Hematopoietic multipotent progenitor cell treated with erythropoietin and hydrocortisone succinate and interleukin-3 and kit ligand, for 15 days (in vitro differentiated cells): ENCODE measurements at regions not wholly inside any gene's neighbourhood (a gene's known extent, or its start where the extent isn't known, plus 50 kb on each side); places are given as distances from the start of the nearest gene placed in this dataset.

Experiments
- DNase-seq: peaks from one replicate; pipeline ENCODE4 v3.0.0-alpha.2; 2015; ENCODE audit warnings: low spot score

GRCh38 chr12:3991798-3992580, 118.8 kb upstream of the PARP11 start:
- DNase-seq, result no peak

GRCh38 chr12:3990501-3991280, 117.5 kb upstream of the PARP11 start:
- DNase-seq, result no peak

- no peak for DNase-seq
These were observed 116.0 kb upstream of the PARP11 start for GRCh38 chr12:3989218-3989550.

DNA sequence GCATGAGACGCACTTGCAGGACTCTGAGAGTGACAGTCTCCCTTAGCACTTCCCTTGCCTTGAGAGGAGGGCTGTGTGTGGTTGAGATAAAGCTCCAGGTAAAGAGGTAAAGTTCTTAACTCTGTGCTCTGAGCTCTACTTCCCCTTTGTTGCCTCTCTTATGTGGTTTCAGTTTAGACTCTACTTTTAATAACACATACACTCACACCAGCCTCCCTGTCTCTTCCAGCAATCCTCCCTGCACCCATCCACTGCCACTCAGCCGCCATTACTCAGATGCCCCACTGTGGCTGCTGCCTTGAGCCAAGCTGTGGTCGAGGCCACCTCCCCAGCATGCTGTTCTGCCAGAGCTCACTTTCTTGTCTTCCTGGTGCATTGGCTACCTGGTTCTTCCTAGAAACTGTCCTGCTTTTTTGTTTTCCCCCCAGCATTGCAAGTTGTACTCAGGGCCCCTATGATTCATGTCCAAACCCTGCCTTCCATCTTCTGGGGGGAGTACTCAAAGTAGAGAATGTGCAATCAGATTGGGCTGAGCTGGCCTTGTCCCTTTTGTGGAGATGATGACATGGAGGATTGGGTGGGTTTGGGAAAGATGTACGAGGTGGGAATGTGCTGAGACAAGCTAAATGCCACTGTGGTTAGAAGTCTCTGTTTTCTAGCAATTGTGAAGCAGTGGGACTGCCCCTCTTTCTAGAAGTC, 115.5 kb upstream of the PARP11 start:
- DNase-seq, result no peak

DNA sequence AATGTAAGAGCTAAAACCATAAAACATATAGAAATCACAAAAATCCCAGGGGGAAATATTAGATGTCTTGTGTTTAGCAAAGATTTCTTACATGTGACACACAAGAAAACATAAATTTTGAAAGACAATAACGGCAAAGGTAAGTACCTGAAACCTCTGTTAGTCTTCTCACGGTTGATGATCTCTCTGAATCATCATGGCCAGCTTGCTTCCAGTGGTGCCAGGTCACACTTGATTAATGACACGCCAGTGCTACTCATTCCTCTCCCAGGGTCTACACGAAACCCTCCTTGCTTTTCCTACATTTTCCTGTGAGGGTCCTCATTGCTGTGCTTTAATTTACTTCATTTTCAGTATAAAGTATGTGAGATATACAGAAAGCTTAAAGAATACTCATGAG, 114.4 kb upstream of the PARP11 start:
- no peak for DNase-seq

GRCh38 chr12:3980504-3981272, 107.5 kb upstream of the PARP11 start:
- no peak for DNase-seq

GRCh38 chr12:3977621-3978020, 104.4 kb upstream of the PARP11 start:
- DNase-seq, result no peak

DNA sequence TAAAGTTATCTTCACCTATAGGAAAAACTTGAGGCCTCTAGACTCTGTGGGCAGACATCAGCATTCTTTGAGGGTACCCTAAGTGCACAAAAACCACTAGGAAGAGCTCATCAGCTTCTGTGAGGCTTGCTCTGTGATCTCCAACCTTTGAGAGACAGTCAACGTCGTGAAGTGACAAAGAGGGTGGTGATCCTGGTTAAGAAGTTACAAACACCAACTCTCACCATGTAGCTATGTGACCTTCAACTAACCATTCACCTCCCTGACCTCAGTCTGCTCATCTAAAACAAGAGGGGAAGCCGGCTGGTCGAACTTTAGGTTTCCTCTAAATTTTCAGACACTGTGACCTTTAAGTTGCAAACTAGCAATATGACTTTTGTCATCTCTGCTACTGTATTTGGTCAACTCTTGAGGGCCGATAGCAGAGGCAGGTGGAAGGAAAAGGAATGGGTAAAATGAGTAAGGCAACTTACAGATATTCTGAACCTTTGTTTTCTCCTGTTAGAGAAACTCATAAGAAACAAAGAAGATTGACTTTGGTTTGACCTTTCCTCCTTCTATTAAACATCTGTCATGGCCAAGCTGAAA, 103.2 kb upstream of the PARP11 start:
- no peak for DNase-seq

DNA sequence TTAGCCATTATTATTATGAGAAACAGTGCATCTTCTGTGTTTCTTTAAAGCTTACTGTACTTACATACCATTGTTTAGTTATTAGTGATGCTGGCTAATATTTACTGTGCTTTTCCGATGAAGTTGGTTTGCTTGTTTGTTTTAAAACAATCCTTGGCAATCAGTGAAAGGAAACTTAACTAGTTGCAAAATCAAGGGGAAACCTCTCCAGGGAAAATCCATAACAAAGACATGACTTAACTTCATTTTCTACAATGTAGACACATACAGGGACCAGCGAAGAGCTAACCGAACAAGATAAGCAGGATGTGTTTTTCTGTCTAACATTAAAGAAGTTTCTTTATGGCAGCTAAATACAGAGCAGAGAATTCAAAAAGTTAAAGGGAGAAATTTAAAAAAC, 102.5 kb upstream of the PARP11 start:
- no peak for DNase-seq

- DNase-seq, result no peak
These were observed 101.7 kb upstream of the PARP11 start for GRCh38 chr12:3974883-3975282.

DNA sequence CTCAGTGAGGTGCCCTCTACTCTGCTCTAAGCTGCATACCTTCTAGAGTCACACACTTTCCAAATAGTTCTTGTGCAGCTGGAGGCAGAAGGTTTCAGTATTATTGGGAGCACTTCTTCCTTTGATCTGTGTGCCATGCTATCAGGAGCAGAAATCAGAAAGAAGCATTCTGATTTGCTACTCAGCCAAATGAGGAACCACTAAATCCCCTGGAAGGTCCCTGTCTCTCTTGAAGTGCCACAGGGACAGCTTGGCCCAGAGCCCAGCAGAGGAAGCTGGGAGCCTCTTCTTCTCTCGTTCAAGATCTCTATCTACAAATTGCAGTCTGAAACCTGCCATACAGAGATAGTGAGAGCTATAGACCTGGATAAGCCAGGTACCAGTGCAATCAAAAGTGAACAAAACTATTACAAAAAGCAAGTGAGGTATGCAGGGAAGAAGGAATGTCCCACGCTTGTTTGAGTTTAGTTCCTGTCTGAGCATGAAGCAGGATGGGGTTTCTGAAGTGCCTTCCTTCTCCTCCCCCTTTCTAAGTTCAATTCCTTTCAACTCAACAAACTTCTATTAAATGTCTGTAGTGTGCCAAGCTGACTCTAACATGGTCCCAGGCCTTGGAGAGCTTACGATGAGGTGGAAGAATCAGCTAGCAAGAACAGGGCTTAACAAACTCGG, 100.9 kb upstream of the PARP11 start:
- DNase-seq, result no peak

DNA sequence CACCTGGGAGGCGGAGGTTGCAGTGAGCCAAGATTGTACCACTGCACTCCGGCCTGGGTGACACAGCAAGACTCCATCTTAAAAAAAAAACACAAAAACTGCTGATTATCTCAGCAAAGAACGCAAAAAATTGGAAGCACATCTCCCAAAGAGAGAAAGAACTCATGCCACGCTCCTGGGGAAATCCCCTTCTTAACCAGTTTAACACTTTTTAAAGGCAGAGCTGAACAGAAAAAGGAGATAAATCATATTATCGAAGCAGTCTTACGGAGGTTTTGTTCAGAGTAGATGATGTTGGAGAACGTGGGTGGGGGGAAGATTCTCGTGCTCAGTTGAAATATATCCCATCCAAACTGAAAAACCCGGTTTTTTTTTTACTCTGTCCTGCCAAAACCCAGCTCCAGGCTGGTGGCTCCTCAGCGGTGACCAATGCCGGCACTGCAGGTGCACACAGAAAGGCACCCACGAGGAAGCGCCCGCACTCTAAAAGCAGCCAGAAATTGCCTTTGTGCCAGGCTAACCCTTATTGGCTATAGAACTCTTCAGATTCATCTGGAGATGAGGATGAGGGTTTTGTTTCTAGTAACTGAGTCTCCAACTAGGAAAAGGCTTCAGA, 100.2 kb upstream of the PARP11 start:
- no peak for DNase-seq

DNA sequence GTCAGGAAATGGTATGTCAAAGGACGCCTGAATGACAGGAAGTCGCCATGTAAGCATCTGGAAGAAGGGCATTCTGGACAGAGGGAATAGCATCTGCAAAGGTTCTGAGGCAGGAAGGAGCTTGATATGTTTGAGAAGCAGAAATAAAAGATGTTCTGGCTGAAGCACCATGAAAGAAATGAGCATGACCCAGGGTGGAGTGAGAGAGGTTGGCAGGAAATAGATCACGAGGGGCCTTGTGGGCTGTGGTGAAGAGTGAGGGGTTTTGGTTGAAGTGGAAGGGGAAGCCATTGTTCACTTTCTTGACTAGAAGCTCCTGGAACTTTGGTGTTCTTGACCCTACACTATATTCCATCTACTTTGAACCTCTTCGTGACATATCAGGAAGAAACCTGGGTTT, 99.4 kb upstream of the PARP11 start:
- no peak for DNase-seq

DNA sequence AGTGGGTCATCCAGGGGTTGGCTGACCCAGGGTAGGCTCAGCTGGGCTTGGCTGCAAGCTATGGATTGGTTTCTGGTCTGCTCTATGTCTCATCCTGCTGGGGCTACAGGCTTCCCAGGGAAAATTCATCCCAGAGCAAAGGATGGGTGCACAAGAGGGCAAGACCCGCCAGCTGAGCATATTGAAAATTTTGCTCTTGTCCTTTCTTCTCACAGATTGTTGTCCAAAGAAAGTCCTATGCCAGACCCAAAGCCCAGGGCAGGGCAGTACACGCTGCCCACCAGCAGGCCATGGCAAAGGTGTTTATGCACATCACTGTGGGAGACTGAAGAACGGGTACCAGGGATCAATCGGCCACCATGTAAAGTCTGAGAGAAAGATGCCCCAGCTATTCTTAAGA, 95.3 kb upstream of the PARP11 start:
- DNase-seq, result no peak

- no peak for DNase-seq
These were observed 94.5 kb upstream of the PARP11 start for GRCh38 chr12:3967556-3968160.

- no peak for DNase-seq
These were observed 93.2 kb upstream of the PARP11 start for GRCh38 chr12:3966376-3966775.

DNA sequence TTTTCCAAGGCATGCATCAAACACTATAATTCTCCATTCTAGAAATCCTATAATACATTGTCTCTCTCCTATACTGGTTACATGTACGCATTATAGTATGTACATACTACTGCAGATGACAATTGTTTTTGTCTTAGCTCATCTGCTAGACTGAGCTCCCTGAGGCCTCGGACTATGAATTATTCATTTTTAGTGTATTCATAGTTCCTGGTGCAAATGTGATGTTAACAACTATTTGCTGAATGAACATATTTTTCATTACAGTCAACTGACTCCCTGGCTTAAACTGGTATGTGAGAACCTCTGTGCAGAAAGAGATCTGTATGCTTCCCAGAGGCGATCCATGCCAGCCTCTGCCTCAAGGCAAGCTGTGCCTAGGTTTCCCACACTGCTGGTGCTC, 91.8 kb upstream of the PARP11 start:
- no peak for DNase-seq

GRCh38 chr12:3964439-3964838, 91.2 kb upstream of the PARP11 start:
- DNase-seq, result no peak

GRCh38 chr12:3962631-3963483, 89.7 kb upstream of the PARP11 start:
- DNase-seq, result no peak

- no peak for DNase-seq
These were observed 88.4 kb upstream of the PARP11 start for GRCh38 chr12:3961591-3961990.
